SK-N-SH treated with all-trans-retinoic acid at 6 μM for 48 hours (cell line): ENCODE measurements at regions not wholly inside any gene's neighbourhood (a gene's known extent, or its start where the extent isn't known, plus 50 kb on each side); places are given as distances from the start of the nearest gene placed in this dataset.

ENCODE experiments used
- ATAC-seq: fragments of 200-7000 bp; cut with Tn5 transposase; 3 replicates; pipeline ENCODE4 v1.9.1; 2020; ENCODE audit warnings: mild to moderate bottlenecking, moderate library complexity
- BACH2 ChIP-seq: fragments of 250-450 bp; sonication (Bioruptor Pico); IDR thresholded peaks from 2 replicates; pipeline ENCODE4 v1.9.0; 2021; ENCODE audit warnings: mild to moderate bottlenecking, borderline replicate concordance
- CSDC2 ChIP-seq: fragments of 250-450 bp; sonication (Bioruptor Pico); IDR thresholded peaks from 2 replicates; pipeline ENCODE4 v1.5.0; 2020; ENCODE audit warnings: mild to moderate bottlenecking, moderate library complexity
- ESRRG ChIP-seq: fragments of 250-450 bp; sonication (Bioruptor Pico); IDR thresholded peaks from 2 replicates; pipeline ENCODE4 v1.6.1; 2021; ENCODE audit warnings: mild to moderate bottlenecking
- GLIS3 ChIP-seq: fragments of 250-450 bp; sonication (Bioruptor Pico); IDR thresholded peaks from 2 replicates; pipeline ENCODE4 v1.5.0; 2020; ENCODE audit warnings: mild to moderate bottlenecking, moderate library complexity
- ISL1 ChIP-seq: fragments of 250-450 bp; sonication (Bioruptor Pico); IDR thresholded peaks from 2 replicates; pipeline ENCODE4 v2.1.2; 2022; ENCODE audit warnings: mild to moderate bottlenecking, moderate library complexity
- OSR1 ChIP-seq: fragments of 250-450 bp; sonication (Bioruptor Pico); IDR thresholded peaks from 2 replicates; pipeline ENCODE4 v1.8.0; 2022; ENCODE audit warnings: moderate library complexity, mild to moderate bottlenecking, inconsistent platforms
- PPARA ChIP-seq: fragments of 250-450 bp; sonication (Bioruptor Pico); IDR thresholded peaks from 2 replicates; pipeline ENCODE4 v1.5.0; 2020; ENCODE audit warnings: mild to moderate bottlenecking, borderline replicate concordance
- RARB ChIP-seq: fragments of 250-450 bp; sonication (Bioruptor Pico); IDR thresholded peaks from 2 replicates; pipeline ENCODE4 v1.8.0; 2021; ENCODE audit warnings: mild to moderate bottlenecking, moderate library complexity
- SNAI2 ChIP-seq: fragments of 250-450 bp; sonication (Bioruptor Pico); IDR thresholded peaks from 2 replicates; pipeline ENCODE4 v1.5.0; 2020; ENCODE audit warnings: mild to moderate bottlenecking, moderate library complexity
- TCF4 ChIP-seq: fragments of 250-450 bp; sonication (Bioruptor Pico); IDR thresholded peaks from 2 replicates; pipeline ENCODE4 v1.8.0; 2021; ENCODE audit warnings: mild to moderate bottlenecking, moderate library complexity, borderline replicate concordance
- TOX ChIP-seq: fragments of 250-450 bp; sonication (Bioruptor Pico); IDR thresholded peaks from 2 replicates; pipeline ENCODE4 v1.8.0; 2021; ENCODE audit warnings: mild to moderate bottlenecking, moderate library complexity, borderline replicate concordance
- ZC3H10 ChIP-seq: fragments of 250-450 bp; sonication (Bioruptor Pico); IDR thresholded peaks from 2 replicates; pipeline ENCODE4 v1.5.1; 2021; ENCODE audit warnings: mild to moderate bottlenecking, moderate library complexity
- ZFP3 ChIP-seq: fragments of 250-450 bp; sonication (Bioruptor Pico); IDR thresholded peaks from 2 replicates; pipeline ENCODE4 v1.5.0; 2020; ENCODE audit warnings: mild to moderate bottlenecking, moderate library complexity
- ZFP30 ChIP-seq: fragments of 450-650 bp; formaldehyde crosslinking; IDR thresholded peaks from 2 replicates; pipeline ENCODE4 v1.5.0; 2022; ENCODE audit warnings: mild to moderate bottlenecking, moderate library complexity
- ZNF565 ChIP-seq: fragments of 450-650 bp; formaldehyde crosslinking; conservative IDR thresholded peaks from 2 replicates; pipeline ENCODE4 v1.5.0; 2020; ENCODE audit warnings: low read depth, mild to moderate bottlenecking, moderate library complexity
- ZNF70 ChIP-seq: fragments of 450-650 bp; formaldehyde crosslinking; IDR thresholded peaks from 2 replicates; pipeline ENCODE4 v1.5.0; 2020; ENCODE audit warnings: mild to moderate bottlenecking, moderate library complexity
- TF ChIP-seq, protein P1 (sequence below): fragments of 250-450 bp; sonication (Bioruptor Pico); IDR thresholded peaks from 2 replicates; pipeline ENCODE4 v1.8.0; 2021; ENCODE audit warnings: low read depth, mild to moderate bottlenecking, moderate library complexity, borderline replicate concordance
- TF ChIP-seq, protein P2 (sequence below): fragments of 250-450 bp; sonication (Bioruptor Pico); IDR thresholded peaks from 2 replicates; pipeline ENCODE4 v1.8.0; 2020; ENCODE audit warnings: mild to moderate bottlenecking, moderate library complexity, borderline replicate concordance
- TF ChIP-seq, protein P3 (sequence below): fragments of 250-450 bp; sonication (Bioruptor Pico); IDR thresholded peaks from 2 replicates; pipeline ENCODE4 v1.5.1; 2020; ENCODE audit warnings: low read depth, mild to moderate bottlenecking, moderate library complexity
- TF ChIP-seq, protein P4 (sequence below): fragments of 250-450 bp; sonication (Bioruptor Pico); IDR thresholded peaks from 2 replicates; pipeline ENCODE4 v1.5.1; 2021; ENCODE audit warnings: mild to moderate bottlenecking, moderate library complexity
- TF ChIP-seq, protein P5 (sequence below): fragments of 250-450 bp; sonication (Bioruptor Pico); IDR thresholded peaks from 2 replicates; pipeline ENCODE4 v1.5.0; 2020; ENCODE audit warnings: mild to moderate bottlenecking, moderate library complexity

DNA sequence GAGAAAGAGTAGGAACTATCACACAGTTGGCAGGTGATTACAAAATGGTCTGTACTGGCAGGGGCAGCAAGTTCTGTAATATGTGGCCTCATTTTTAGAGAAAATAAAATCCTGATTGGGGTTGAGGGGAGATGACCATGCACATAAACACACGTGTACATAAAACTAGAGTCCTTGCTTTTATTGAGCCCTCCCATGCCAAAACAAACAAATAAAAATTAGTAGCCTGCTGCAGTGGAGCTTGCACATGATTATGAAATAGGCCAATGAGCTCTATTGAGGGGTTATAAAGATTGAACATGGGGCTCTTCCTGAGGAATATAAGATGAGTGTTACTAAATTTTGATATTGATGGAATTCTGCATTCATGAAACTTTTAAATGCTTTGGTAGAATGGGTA is 248.4 kb downstream of the ELAVL2 start:
- no peak for ATAC-seq
- no peak for TF ChIP-seq BACH2

DNA sequence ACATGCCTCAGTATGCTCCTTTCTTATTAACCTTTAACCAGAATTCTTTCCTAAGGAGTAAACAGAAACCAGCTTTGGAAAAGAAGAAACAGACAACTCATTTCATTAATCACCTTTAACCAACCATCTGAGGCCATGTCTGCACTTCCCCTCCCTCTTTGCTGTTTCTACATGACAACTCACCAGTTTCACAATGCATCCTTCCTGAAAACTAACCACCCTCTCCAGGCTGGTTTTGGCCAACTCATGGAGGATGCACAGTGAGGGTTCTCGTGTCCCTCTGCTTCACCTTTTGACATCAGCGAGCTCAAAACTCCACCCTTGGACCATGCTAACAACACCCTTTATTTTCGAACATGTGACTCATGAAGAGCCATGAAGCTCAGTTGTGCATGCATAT is 244.1 kb downstream of the ELAVL2 start:
- ATAC-seq = no peak

DNA sequence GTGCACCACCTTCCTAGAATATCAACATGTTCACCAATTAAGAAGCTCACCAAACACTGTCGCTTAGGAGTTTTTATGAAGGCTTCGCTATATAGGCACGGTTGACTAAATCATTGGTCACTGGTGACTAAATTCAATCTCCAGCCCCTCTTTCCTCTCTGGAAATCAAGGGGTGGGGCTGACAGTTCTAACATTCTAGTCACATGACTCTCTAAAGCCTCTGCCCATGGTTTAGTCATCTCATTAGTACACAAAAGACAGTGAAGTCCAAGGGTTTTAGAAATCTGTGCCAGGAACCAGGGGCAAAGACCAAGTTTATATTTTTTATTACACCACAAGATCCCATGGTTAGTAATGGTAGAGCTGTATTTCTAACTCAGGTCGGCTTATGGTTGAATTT is 243.2 kb downstream of the ELAVL2 start:
- TF ChIP-seq RARB (no peak), OSR1 (no peak), ZC3H10 (no peak), ZFP30 (CRISPR knock-in tag) (no peak), TOX (CRISPR knock-in tag) (no peak)
- TF ChIP-seq, protein P1, sequence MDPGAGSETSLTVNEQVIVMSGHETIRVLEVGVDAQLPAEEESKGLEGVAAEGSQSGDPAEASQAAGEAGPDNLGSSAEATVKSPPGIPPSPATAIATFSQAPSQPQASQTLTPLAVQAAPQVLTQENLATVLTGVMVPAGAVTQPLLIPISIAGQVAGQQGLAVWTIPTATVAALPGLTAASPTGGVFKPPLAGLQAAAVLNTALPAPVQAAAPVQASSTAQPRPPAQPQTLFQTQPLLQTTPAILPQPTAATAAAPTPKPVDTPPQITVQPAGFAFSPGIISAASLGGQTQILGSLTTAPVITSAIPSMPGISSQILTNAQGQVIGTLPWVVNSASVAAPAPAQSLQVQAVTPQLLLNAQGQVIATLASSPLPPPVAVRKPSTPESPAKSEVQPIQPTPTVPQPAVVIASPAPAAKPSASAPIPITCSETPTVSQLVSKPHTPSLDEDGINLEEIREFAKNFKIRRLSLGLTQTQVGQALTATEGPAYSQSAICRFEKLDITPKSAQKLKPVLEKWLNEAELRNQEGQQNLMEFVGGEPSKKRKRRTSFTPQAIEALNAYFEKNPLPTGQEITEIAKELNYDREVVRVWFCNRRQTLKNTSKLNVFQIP = no peak
- TF ChIP-seq, protein P2, sequence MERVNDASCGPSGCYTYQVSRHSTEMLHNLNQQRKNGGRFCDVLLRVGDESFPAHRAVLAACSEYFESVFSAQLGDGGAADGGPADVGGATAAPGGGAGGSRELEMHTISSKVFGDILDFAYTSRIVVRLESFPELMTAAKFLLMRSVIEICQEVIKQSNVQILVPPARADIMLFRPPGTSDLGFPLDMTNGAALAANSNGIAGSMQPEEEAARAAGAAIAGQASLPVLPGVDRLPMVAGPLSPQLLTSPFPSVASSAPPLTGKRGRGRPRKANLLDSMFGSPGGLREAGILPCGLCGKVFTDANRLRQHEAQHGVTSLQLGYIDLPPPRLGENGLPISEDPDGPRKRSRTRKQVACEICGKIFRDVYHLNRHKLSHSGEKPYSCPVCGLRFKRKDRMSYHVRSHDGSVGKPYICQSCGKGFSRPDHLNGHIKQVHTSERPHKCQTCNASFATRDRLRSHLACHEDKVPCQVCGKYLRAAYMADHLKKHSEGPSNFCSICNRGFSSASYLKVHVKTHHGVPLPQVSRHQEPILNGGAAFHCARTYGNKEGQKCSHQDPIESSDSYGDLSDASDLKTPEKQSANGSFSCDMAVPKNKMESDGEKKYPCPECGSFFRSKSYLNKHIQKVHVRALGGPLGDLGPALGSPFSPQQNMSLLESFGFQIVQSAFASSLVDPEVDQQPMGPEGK = no peak
- ATAC-seq = no peak

More for the DNA sequence above, 244.1 kb downstream of the ELAVL2 start:
- TF ChIP-seq CSDC2 (CRISPR knock-in tag) = no peak
- TF ChIP-seq TCF4 (CRISPR knock-in tag) = no peak
- TF ChIP-seq, protein P1 = no peak
- TF ChIP-seq ZFP30 (CRISPR knock-in tag) = no peak
- TF ChIP-seq, protein P2 = no peak
- TF ChIP-seq GLIS3 (CRISPR knock-in tag) = no peak
- TF ChIP-seq, protein P3, sequence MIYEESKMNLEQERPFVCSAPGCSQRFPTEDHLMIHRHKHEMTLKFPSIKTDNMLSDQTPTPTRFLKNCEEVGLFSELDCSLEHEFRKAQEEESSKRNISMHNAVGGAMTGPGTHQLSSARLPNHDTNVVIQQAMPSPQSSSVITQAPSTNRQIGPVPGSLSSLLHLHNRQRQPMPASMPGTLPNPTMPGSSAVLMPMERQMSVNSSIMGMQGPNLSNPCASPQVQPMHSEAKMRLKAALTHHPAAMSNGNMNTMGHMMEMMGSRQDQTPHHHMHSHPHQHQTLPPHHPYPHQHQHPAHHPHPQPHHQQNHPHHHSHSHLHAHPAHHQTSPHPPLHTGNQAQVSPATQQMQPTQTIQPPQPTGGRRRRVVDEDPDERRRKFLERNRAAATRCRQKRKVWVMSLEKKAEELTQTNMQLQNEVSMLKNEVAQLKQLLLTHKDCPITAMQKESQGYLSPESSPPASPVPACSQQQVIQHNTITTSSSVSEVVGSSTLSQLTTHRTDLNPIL = no peak
- TF ChIP-seq ESRRG (CRISPR knock-in tag) = no peak
- TF ChIP-seq ZFP3 (CRISPR knock-in tag) = no peak
- TF ChIP-seq ISL1 (CRISPR knock-in tag) = no peak
- TF ChIP-seq, protein P4, sequence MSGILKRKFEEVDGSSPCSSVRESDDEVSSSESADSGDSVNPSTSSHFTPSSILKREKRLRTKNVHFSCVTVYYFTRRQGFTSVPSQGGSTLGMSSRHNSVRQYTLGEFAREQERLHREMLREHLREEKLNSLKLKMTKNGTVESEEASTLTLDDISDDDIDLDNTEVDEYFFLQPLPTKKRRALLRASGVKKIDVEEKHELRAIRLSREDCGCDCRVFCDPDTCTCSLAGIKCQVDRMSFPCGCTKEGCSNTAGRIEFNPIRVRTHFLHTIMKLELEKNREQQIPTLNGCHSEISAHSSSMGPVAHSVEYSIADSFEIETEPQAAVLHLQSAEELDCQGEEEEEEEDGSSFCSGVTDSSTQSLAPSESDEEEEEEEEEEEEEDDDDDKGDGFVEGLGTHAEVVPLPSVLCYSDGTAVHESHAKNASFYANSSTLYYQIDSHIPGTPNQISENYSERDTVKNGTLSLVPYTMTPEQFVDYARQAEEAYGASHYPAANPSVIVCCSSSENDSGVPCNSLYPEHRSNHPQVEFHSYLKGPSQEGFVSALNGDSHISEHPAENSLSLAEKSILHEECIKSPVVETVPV (CRISPR knock-in tag) = no peak
- TF ChIP-seq ZNF565 (CRISPR knock-in tag) = no peak
- TF ChIP-seq TOX (CRISPR knock-in tag) = no peak
- no peak for TF ChIP-seq OSR1
- no peak for TF ChIP-seq RARB
- TF ChIP-seq SNAI2 (CRISPR knock-in tag) = no peak
- TF ChIP-seq ZNF70 (CRISPR knock-in tag) = no peak
- TF ChIP-seq, protein P5, sequence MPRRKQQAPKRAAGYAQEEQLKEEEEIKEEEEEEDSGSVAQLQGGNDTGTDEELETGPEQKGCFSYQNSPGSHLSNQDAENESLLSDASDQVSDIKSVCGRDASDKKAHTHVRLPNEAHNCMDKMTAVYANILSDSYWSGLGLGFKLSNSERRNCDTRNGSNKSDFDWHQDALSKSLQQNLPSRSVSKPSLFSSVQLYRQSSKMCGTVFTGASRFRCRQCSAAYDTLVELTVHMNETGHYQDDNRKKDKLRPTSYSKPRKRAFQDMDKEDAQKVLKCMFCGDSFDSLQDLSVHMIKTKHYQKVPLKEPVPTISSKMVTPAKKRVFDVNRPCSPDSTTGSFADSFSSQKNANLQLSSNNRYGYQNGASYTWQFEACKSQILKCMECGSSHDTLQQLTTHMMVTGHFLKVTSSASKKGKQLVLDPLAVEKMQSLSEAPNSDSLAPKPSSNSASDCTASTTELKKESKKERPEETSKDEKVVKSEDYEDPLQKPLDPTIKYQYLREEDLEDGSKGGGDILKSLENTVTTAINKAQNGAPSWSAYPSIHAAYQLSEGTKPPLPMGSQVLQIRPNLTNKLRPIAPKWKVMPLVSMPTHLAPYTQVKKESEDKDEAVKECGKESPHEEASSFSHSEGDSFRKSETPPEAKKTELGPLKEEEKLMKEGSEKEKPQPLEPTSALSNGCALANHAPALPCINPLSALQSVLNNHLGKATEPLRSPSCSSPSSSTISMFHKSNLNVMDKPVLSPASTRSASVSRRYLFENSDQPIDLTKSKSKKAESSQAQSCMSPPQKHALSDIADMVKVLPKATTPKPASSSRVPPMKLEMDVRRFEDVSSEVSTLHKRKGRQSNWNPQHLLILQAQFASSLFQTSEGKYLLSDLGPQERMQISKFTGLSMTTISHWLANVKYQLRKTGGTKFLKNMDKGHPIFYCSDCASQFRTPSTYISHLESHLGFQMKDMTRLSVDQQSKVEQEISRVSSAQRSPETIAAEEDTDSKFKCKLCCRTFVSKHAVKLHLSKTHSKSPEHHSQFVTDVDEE (CRISPR knock-in tag) = no peak
- no peak for TF ChIP-seq BACH2
- no peak for TF ChIP-seq PPARA (CRISPR knock-in tag)
- TF ChIP-seq, all 23 proteins: peak for 0
